ENCODE measurements at regions not wholly inside any gene's neighbourhood (a gene's known extent, or its start where the extent isn't known, plus 50 kb on each side); places are given as distances from the start of the nearest gene placed in this dataset.

GRCh38 chr12:105461271-105461943, 130.9 kb downstream of the C12orf75 start:
- intact Hi-C loops (cut with micrococcal nuclease) = no loop called here
- Mint-ChIP-seq H3K27ac (no peak overlapping the region), H3K9me3 (peaks cover 8% of the 10 kb centered on the region), H3K36me3 (ENCODE audit: low read depth) (no peaks in the 10 kb centered on the region), H3K4me3 (no peak overlapping the region), H3K27me3 (ENCODE audit: low read depth) (peaks cover 20% of the 10 kb centered on the region), H3K4me1 (ENCODE audit: low read depth) (no peaks in the 10 kb centered on the region)
- DNase-seq = no peak
- CTCF ChIA-PET = no interaction called here

GRCh38 chr12:105461944-105462762, 131.7 kb downstream of the C12orf75 start:
- no peaks in the 10 kb centered on the region for H3K4me1 Mint-ChIP-seq (ENCODE audit: low read depth)
- CTCF ChIA-PET = no interaction called here
- DNase-seq = no peak
- H3K36me3 Mint-ChIP-seq (ENCODE audit: low read depth) = no peaks in the 10 kb centered on the region
- H3K4me3 Mint-ChIP-seq = no peak overlapping the region
- intact Hi-C loops (cut with micrococcal nuclease) = no loop called here
- peaks cover 17% of the 10 kb centered on the region for H3K27me3 Mint-ChIP-seq (ENCODE audit: low read depth)
- peaks cover 8% of the 10 kb centered on the region for H3K9me3 Mint-ChIP-seq
- H3K27ac Mint-ChIP-seq = no peak overlapping the region

- no peak for DNase-seq
- CTCF ChIA-PET = no interaction called here
- intact Hi-C loops (cut with micrococcal nuclease) = no loop called here
- Mint-ChIP-seq H3K4me3 (no peak overlapping the region), H3K36me3 (ENCODE audit: low read depth) (no peaks in the 10 kb centered on the region), H3K9me3 (peaks cover 8% of the 10 kb centered on the region), H3K27ac (no peak overlapping the region), H3K27me3 (ENCODE audit: low read depth) (peaks cover 17% of the 10 kb centered on the region), H3K4me1 (ENCODE audit: low read depth) (no peaks in the 10 kb centered on the region)
Measured at GRCh38 chr12:105462831-105463230, 132.3 kb downstream of the C12orf75 start.

- H3K27ac Mint-ChIP-seq = no peak overlapping the region
Measured at GRCh38 chr12:105464406-105464805, 133.9 kb downstream of the C12orf75 start.

GRCh38 chr12:105466231-105466900, 135.9 kb downstream of the C12orf75 start:
- CTCF ChIA-PET = no interaction called here
- Mint-ChIP-seq H3K4me1 (ENCODE audit: low read depth) (no peaks in the 10 kb centered on the region), H3K27ac (no peak overlapping the region)

More at GRCh38 chr12:105464406-105464805, 133.9 kb downstream of the C12orf75 start:
- no peaks in the 10 kb centered on the region for H3K4me1 Mint-ChIP-seq (ENCODE audit: low read depth)
- H3K4me3 Mint-ChIP-seq = no peak overlapping the region
- CTCF ChIA-PET = no interaction called here
- DNase-seq = no peak
- no peaks in the 10 kb centered on the region for H3K9me3 Mint-ChIP-seq
- H3K27me3 Mint-ChIP-seq (ENCODE audit: low read depth) = peaks cover 7% of the 10 kb centered on the region
- no peaks in the 10 kb centered on the region for H3K36me3 Mint-ChIP-seq (ENCODE audit: low read depth)
- intact Hi-C loops (cut with micrococcal nuclease) = no loop called here

GRCh38 chr12:105466901-105467598, 136.6 kb downstream of the C12orf75 start:
- Mint-ChIP-seq H3K9me3 (no peaks in the 10 kb centered on the region), H3K4me1 (ENCODE audit: low read depth) (no peaks in the 10 kb centered on the region), H3K36me3 (ENCODE audit: low read depth) (no peaks in the 10 kb centered on the region), H3K27me3 (ENCODE audit: low read depth) (peaks cover 6% of the 10 kb centered on the region), H3K27ac (no peak overlapping the region), H3K4me3 (no peak overlapping the region)
- no peak for DNase-seq
- intact Hi-C loops (cut with micrococcal nuclease) = no loop called here
- CTCF ChIA-PET = no interaction called here

More at GRCh38 chr12:105466231-105466900, 135.9 kb downstream of the C12orf75 start:
- Mint-ChIP-seq H3K27me3 (ENCODE audit: low read depth) (peaks cover 7% of the 10 kb centered on the region), H3K36me3 (ENCODE audit: low read depth) (no peaks in the 10 kb centered on the region), H3K4me3 (no peak overlapping the region), H3K9me3 (no peaks in the 10 kb centered on the region)
- no peak for DNase-seq
- intact Hi-C loops (cut with micrococcal nuclease) = no loop called here

GRCh38 chr12:105467710-105468366, 137.3 kb downstream of the C12orf75 start:
- H3K4me3 Mint-ChIP-seq = no peak overlapping the region
- H3K27ac Mint-ChIP-seq = no peak overlapping the region
- CTCF ChIA-PET = no interaction called here
- no peaks in the 10 kb centered on the region for H3K4me1 Mint-ChIP-seq (ENCODE audit: low read depth)
- no peaks in the 10 kb centered on the region for H3K9me3 Mint-ChIP-seq
- intact Hi-C loops (cut with micrococcal nuclease) = no loop called here
- H3K27me3 Mint-ChIP-seq (ENCODE audit: low read depth) = peaks cover 5% of the 10 kb centered on the region
- DNase-seq = no peak
- no peaks in the 10 kb centered on the region for H3K36me3 Mint-ChIP-seq (ENCODE audit: low read depth)

GRCh38 chr12:105468464-105468863, 138.0 kb downstream of the C12orf75 start:
- H3K4me3 Mint-ChIP-seq = no peak overlapping the region
- no peaks in the 10 kb centered on the region for H3K36me3 Mint-ChIP-seq (ENCODE audit: low read depth)
- DNase-seq = no peak
- no peaks in the 10 kb centered on the region for H3K4me1 Mint-ChIP-seq (ENCODE audit: low read depth)
- H3K27me3 Mint-ChIP-seq (ENCODE audit: low read depth) = peaks cover 6% of the 10 kb centered on the region
- intact Hi-C loops (cut with micrococcal nuclease) = no loop called here
- CTCF ChIA-PET = no interaction called here
- no peaks in the 10 kb centered on the region for H3K9me3 Mint-ChIP-seq
- no peak overlapping the region for H3K27ac Mint-ChIP-seq

GRCh38 chr12:105469211-105469610, 138.7 kb downstream of the C12orf75 start:
- Mint-ChIP-seq H3K36me3 (ENCODE audit: low read depth) (no peaks in the 10 kb centered on the region), H3K4me1 (ENCODE audit: low read depth) (no peaks in the 10 kb centered on the region), H3K9me3 (no peaks in the 10 kb centered on the region), H3K4me3 (no peak overlapping the region), H3K27ac (no peak overlapping the region), H3K27me3 (ENCODE audit: low read depth) (peaks cover 7% of the 10 kb centered on the region)
- DNase-seq = no peak
- intact Hi-C loops (cut with micrococcal nuclease) = no loop called here
- CTCF ChIA-PET = no interaction called here

GRCh38 chr12:105469701-105470100, 139.2 kb downstream of the C12orf75 start:
- H3K4me3 Mint-ChIP-seq = no peak overlapping the region
- no peaks in the 10 kb centered on the region for H3K36me3 Mint-ChIP-seq (ENCODE audit: low read depth)
- no peaks in the 10 kb centered on the region for H3K9me3 Mint-ChIP-seq
- H3K27me3 Mint-ChIP-seq (ENCODE audit: low read depth) = peaks cover 11% of the 10 kb centered on the region
- CTCF ChIA-PET = no interaction called here
- no peak overlapping the region for H3K27ac Mint-ChIP-seq
- no peak for DNase-seq
- intact Hi-C loops (cut with micrococcal nuclease) = no loop called here
- H3K4me1 Mint-ChIP-seq (ENCODE audit: low read depth) = no peaks in the 10 kb centered on the region

GRCh38 chr12:105470102-105470501, 139.6 kb downstream of the C12orf75 start:
- Mint-ChIP-seq H3K36me3 (ENCODE audit: low read depth) (no peaks in the 10 kb centered on the region), H3K9me3 (no peaks in the 10 kb centered on the region), H3K4me1 (ENCODE audit: low read depth) (no peaks in the 10 kb centered on the region), H3K27me3 (ENCODE audit: low read depth) (peaks cover 13% of the 10 kb centered on the region), H3K27ac (no peak overlapping the region), H3K4me3 (no peak overlapping the region)
- intact Hi-C loops (cut with micrococcal nuclease) = no loop called here
- CTCF ChIA-PET = no interaction called here
- no peak for DNase-seq

- Mint-ChIP-seq H3K9me3 (no peaks in the 10 kb centered on the region), H3K4me3 (no peak overlapping the region), H3K27ac (no peak overlapping the region), H3K27me3 (ENCODE audit: low read depth) (peaks cover 13% of the 10 kb centered on the region), H3K4me1 (ENCODE audit: low read depth) (no peaks in the 10 kb centered on the region), H3K36me3 (ENCODE audit: low read depth) (no peaks in the 10 kb centered on the region)
- intact Hi-C loops (cut with micrococcal nuclease) = no loop called here
- CTCF ChIA-PET = no interaction called here
- DNase-seq = no peak
Measured at GRCh38 chr12:105470601-105471000, 140.1 kb downstream of the C12orf75 start.

Measured in activated naive CD4-positive, alpha-beta T cell treated with anti-CD3 and anti-CD28 coated beads for 36 hours (primary cell).